ENCODE measurements at regions not wholly inside any gene's neighbourhood (a gene's known extent, or its start where the extent isn't known, plus 50 kb on each side); places are given as distances from the start of the nearest gene placed in this dataset.

GRCh38 chr5:103703617-103704016, 141.0 kb upstream of the NUDT12 start:
- Histone ChIP-seq H3K9me3 (ENCODE audit: low read depth, low read length, poor library complexity, severe bottlenecking) (no peaks in the 10 kb centered on the region), H3K27me3 (replicated peaks; ENCODE audit: insufficient read depth, low read depth, low read length, poor library complexity) (no peaks in the 10 kb centered on the region), H3K4me3 (ENCODE audit: low read depth, low read length, poor library complexity, severe bottlenecking) (no peak overlapping the region), H3K4me1 (ENCODE audit: insufficient read depth, low read length, poor library complexity, severe bottlenecking) (no peaks in the 10 kb centered on the region), H3K27ac (ENCODE audit: low read depth, low read length, poor library complexity, severe bottlenecking) (no peak overlapping the region), H3K36me3 (ENCODE audit: insufficient read depth, low read length, poor library complexity, severe bottlenecking) (no peaks in the 10 kb centered on the region)
- POLR2A ChIA-PET (ENCODE audit: low non-redundant PET), result no interaction called here
- BruUV-seq (replicated peaks), result no TSS peak
- intact Hi-C loops (cut with micrococcal nuclease; ENCODE audit: unreplicated experiment), result no loop called here
- CTCF ChIA-PET, result no interaction called here
- DNase-seq (ENCODE audit: low spot score), result no peak
- TF ChIP-seq EZH2 (IDR thresholded peaks at IDR 0.05; ENCODE audit: borderline replicate concordance, low read depth, low read length, poor library complexity, severe bottlenecking), result no peak
- no peak for TF ChIP-seq CTCF (conservative IDR thresholded peaks at IDR 0.05; ENCODE audit: low read depth, low read length)

- BruUV-seq (replicated peaks), result no TSS peak
- CTCF ChIA-PET, result no interaction called here
Observed at GRCh38 chr5:103693517-103693916, 130.9 kb upstream of the NUDT12 start.

GRCh38 chr5:103690676-103691075, 128.1 kb upstream of the NUDT12 start:
- no peak overlapping the region for H3K27ac ChIP-seq (ENCODE audit: low read depth, low read length, poor library complexity, severe bottlenecking)
- TF ChIP-seq CTCF (conservative IDR thresholded peaks at IDR 0.05; ENCODE audit: low read depth, low read length) (no peak), EZH2 (IDR thresholded peaks at IDR 0.05; ENCODE audit: borderline replicate concordance, low read depth, low read length, poor library complexity, severe bottlenecking) (no peak)
- POLR2A ChIA-PET (ENCODE audit: low non-redundant PET), result no interaction called here
- H3K4me1 ChIP-seq (ENCODE audit: insufficient read depth, low read length, poor library complexity, severe bottlenecking), result no peaks in the 10 kb centered on the region
- no peaks in the 10 kb centered on the region for H3K36me3 ChIP-seq (ENCODE audit: insufficient read depth, low read length, poor library complexity, severe bottlenecking)
- intact Hi-C loops (cut with micrococcal nuclease; ENCODE audit: unreplicated experiment), result no loop called here
- no peaks in the 10 kb centered on the region for H3K9me3 ChIP-seq (ENCODE audit: low read depth, low read length, poor library complexity, severe bottlenecking)
- BruUV-seq (replicated peaks), result no TSS peak
- H3K27me3 ChIP-seq (replicated peaks; ENCODE audit: insufficient read depth, low read depth, low read length, poor library complexity), result no peaks in the 10 kb centered on the region
- no peak for DNase-seq (ENCODE audit: low spot score)
- no peak overlapping the region for H3K4me3 ChIP-seq (ENCODE audit: low read depth, low read length, poor library complexity, severe bottlenecking)
- CTCF ChIA-PET, result no interaction called here

More at GRCh38 chr5:103693517-103693916, 130.9 kb upstream of the NUDT12 start:
- Histone ChIP-seq H3K9me3 (ENCODE audit: low read depth, low read length, poor library complexity, severe bottlenecking) (no peaks in the 10 kb centered on the region), H3K4me1 (ENCODE audit: insufficient read depth, low read length, poor library complexity, severe bottlenecking) (no peaks in the 10 kb centered on the region), H3K27ac (ENCODE audit: low read depth, low read length, poor library complexity, severe bottlenecking) (no peak overlapping the region), H3K36me3 (ENCODE audit: insufficient read depth, low read length, poor library complexity, severe bottlenecking) (no peaks in the 10 kb centered on the region), H3K27me3 (replicated peaks; ENCODE audit: insufficient read depth, low read depth, low read length, poor library complexity) (no peaks in the 10 kb centered on the region), H3K4me3 (ENCODE audit: low read depth, low read length, poor library complexity, severe bottlenecking) (no peak overlapping the region)
- intact Hi-C loops (cut with micrococcal nuclease; ENCODE audit: unreplicated experiment), result no loop called here
- DNase-seq (ENCODE audit: low spot score), result no peak
- TF ChIP-seq EZH2 (IDR thresholded peaks at IDR 0.05; ENCODE audit: borderline replicate concordance, low read depth, low read length, poor library complexity, severe bottlenecking) (no peak), CTCF (conservative IDR thresholded peaks at IDR 0.05; ENCODE audit: low read depth, low read length) (no peak)
- POLR2A ChIA-PET (ENCODE audit: low non-redundant PET), result no interaction called here

Data from A673 (cell line).